ENCODE measurements at regions not wholly inside any gene's neighbourhood (a gene's known extent, or its start where the extent isn't known, plus 50 kb on each side); places are given as distances from the start of the nearest gene placed in this dataset.

GRCh38 chr21:15285556-15285955, 220.8 kb upstream of the NRIP1 start:
- TF ChIP-seq PPARA (CRISPR knock-in tag; IDR thresholded peaks at IDR 0.05; ENCODE audit: borderline replicate concordance) (no peak), ARNTL (CRISPR knock-in tag; IDR thresholded peaks at IDR 0.05; ENCODE audit: borderline replicate concordance, low read depth) (no peak), ZNF8 (CRISPR knock-in tag; IDR thresholded peaks at IDR 0.05) (no peak), ZFP3 (CRISPR knock-in tag; IDR thresholded peaks at IDR 0.05) (no peak), OSR1 (CRISPR knock-in tag; IDR thresholded peaks at IDR 0.05) (no peak), ZNF70 (CRISPR knock-in tag; IDR thresholded peaks at IDR 0.05) (no peak), GLIS3 (CRISPR knock-in tag; IDR thresholded peaks at IDR 0.05) (no peak), ISL1 (CRISPR knock-in tag; IDR thresholded peaks at IDR 0.05) (no peak), PATZ1 (CRISPR knock-in tag; IDR thresholded peaks at IDR 0.05; ENCODE audit: borderline replicate concordance) (no peak), ZNF565 (CRISPR knock-in tag; conservative IDR thresholded peaks at IDR 0.05; ENCODE audit: low read depth) (no peak), ZFP30 (CRISPR knock-in tag; IDR thresholded peaks at IDR 0.05) (no peak), TOX (CRISPR knock-in tag; IDR thresholded peaks at IDR 0.05; ENCODE audit: borderline replicate concordance) (no peak)
- TF ChIP-seq, protein P1, sequence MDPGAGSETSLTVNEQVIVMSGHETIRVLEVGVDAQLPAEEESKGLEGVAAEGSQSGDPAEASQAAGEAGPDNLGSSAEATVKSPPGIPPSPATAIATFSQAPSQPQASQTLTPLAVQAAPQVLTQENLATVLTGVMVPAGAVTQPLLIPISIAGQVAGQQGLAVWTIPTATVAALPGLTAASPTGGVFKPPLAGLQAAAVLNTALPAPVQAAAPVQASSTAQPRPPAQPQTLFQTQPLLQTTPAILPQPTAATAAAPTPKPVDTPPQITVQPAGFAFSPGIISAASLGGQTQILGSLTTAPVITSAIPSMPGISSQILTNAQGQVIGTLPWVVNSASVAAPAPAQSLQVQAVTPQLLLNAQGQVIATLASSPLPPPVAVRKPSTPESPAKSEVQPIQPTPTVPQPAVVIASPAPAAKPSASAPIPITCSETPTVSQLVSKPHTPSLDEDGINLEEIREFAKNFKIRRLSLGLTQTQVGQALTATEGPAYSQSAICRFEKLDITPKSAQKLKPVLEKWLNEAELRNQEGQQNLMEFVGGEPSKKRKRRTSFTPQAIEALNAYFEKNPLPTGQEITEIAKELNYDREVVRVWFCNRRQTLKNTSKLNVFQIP (CRISPR knock-in tag; IDR thresholded peaks at IDR 0.05; ENCODE audit: borderline replicate concordance, low read depth): no peak
- TF ChIP-seq, protein P2, sequence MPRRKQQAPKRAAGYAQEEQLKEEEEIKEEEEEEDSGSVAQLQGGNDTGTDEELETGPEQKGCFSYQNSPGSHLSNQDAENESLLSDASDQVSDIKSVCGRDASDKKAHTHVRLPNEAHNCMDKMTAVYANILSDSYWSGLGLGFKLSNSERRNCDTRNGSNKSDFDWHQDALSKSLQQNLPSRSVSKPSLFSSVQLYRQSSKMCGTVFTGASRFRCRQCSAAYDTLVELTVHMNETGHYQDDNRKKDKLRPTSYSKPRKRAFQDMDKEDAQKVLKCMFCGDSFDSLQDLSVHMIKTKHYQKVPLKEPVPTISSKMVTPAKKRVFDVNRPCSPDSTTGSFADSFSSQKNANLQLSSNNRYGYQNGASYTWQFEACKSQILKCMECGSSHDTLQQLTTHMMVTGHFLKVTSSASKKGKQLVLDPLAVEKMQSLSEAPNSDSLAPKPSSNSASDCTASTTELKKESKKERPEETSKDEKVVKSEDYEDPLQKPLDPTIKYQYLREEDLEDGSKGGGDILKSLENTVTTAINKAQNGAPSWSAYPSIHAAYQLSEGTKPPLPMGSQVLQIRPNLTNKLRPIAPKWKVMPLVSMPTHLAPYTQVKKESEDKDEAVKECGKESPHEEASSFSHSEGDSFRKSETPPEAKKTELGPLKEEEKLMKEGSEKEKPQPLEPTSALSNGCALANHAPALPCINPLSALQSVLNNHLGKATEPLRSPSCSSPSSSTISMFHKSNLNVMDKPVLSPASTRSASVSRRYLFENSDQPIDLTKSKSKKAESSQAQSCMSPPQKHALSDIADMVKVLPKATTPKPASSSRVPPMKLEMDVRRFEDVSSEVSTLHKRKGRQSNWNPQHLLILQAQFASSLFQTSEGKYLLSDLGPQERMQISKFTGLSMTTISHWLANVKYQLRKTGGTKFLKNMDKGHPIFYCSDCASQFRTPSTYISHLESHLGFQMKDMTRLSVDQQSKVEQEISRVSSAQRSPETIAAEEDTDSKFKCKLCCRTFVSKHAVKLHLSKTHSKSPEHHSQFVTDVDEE (CRISPR knock-in tag; IDR thresholded peaks at IDR 0.05): no peak
- no peak for ATAC-seq

DNA sequence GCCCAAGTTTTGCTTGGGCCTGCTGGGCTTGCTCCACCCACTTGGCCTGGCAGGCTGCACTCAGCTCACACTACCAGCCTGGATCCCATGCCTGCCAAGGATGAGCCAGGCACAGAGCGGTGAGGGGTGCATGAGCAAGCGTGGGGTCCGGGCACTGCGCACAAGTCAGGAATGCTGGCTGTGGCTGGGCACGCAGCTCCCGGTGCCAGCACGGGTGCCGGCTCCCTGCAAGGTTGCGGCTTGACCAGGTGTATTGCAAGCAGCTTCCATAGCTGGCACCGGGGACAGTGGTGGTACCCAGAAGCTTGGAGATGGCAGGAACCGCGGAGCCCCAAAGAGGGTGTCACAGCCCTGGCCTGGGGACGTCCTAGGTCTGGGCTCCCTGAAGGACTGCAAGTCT, 224.4 kb upstream of the NRIP1 start:
- TF ChIP-seq, protein P1 (CRISPR knock-in tag; IDR thresholded peaks at IDR 0.05; ENCODE audit: borderline replicate concordance, low read depth): no peak
- TF ChIP-seq ISL1 (CRISPR knock-in tag; IDR thresholded peaks at IDR 0.05): no peak
- TF ChIP-seq ESRRG (CRISPR knock-in tag; IDR thresholded peaks at IDR 0.05): no peak
- TF ChIP-seq, protein P2 (CRISPR knock-in tag; IDR thresholded peaks at IDR 0.05): no peak
- TF ChIP-seq ZNF565 (CRISPR knock-in tag; conservative IDR thresholded peaks at IDR 0.05; ENCODE audit: low read depth): no peak
- TF ChIP-seq ZFP3 (CRISPR knock-in tag; IDR thresholded peaks at IDR 0.05): no peak
- no peak for TF ChIP-seq SNAI2 (CRISPR knock-in tag; IDR thresholded peaks at IDR 0.05)
- no peak for TF ChIP-seq PPARA (CRISPR knock-in tag; IDR thresholded peaks at IDR 0.05; ENCODE audit: borderline replicate concordance)
- TF ChIP-seq GLIS3 (CRISPR knock-in tag; IDR thresholded peaks at IDR 0.05): no peak
- TF ChIP-seq CREB5 (CRISPR knock-in tag; IDR thresholded peaks at IDR 0.05; ENCODE audit: low read depth): no peak
- no peak for ATAC-seq

Measured in SK-N-SH treated with all-trans-retinoic acid at 6 μM for 48 hours (cell line).